GM23248 (cell line): ENCODE measurements at regions not wholly inside any gene's neighbourhood (a gene's known extent, or its start where the extent isn't known, plus 50 kb on each side); places are given as distances from the start of the nearest gene placed in this dataset.

ENCODE experiments used
- DNase-seq: peaks from one replicate; pipeline ENCODE4 v3.0.0-alpha.2; 2015
- H2AFZ ChIP-seq: fragments of 200-600 bp; sonication (generic); 2 replicates; pipeline ENCODE4 v1.6.1; 2016; ENCODE audit warnings: antibody characterized with exemption
- H3F3A ChIP-seq: fragments of 200-600 bp; sonication (generic); 2 replicates; pipeline ENCODE4 v1.6.1; 2016; ENCODE audit warnings: mild to moderate bottlenecking, antibody characterized with exemption, mixed run types; ENCODE audit not compliant: insufficient read depth
- H3K27ac ChIP-seq: fragments of 200-600 bp; sonication (generic); 2 replicates; pipeline ENCODE4 v1.5.1; 2016; ENCODE audit warnings: mild to moderate bottlenecking
- H3K27me3 ChIP-seq: fragments of 200-600 bp; sonication (generic); replicated peaks from 2 replicates; pipeline ENCODE4 v1.6.1; 2016; ENCODE audit warnings: mild to moderate bottlenecking; ENCODE audit not compliant: insufficient read depth
- H3K36me3 ChIP-seq: fragments of 200-600 bp; sonication (generic); 2 replicates; pipeline ENCODE4 v1.6.1; 2016; ENCODE audit warnings: low read depth, mild to moderate bottlenecking
- H3K4me1 ChIP-seq: fragments of 200-600 bp; sonication (generic); 2 replicates; pipeline ENCODE4 v1.6.1; 2016; ENCODE audit warnings: mild to moderate bottlenecking; ENCODE audit not compliant: insufficient read depth
- H3K4me2 ChIP-seq: fragments of 200-600 bp; sonication (generic); one replicate; pipeline ENCODE4 v1.6.1; 2016; ENCODE audit warnings: mild to moderate bottlenecking; ENCODE audit not compliant: unreplicated experiment
- H3K4me3 ChIP-seq: fragments of 200-600 bp; sonication (generic); 2 replicates; pipeline ENCODE4 v1.5.1; 2016; ENCODE audit warnings: mild to moderate bottlenecking
- H3K79me2 ChIP-seq: fragments of 200-600 bp; sonication (generic); 2 replicates; pipeline ENCODE4 v1.6.1; 2016; ENCODE audit warnings: mild to moderate bottlenecking; ENCODE audit not compliant: insufficient read depth
- H3K9ac ChIP-seq: fragments of 200-600 bp; sonication (generic); 2 replicates; pipeline ENCODE4 v1.6.1; 2016; ENCODE audit warnings: mild to moderate bottlenecking
- H3K9me2 ChIP-seq: fragments of 200-600 bp; sonication (generic); 2 replicates; pipeline ENCODE4 v1.6.1; 2016; ENCODE audit warnings: mixed run types, mild to moderate bottlenecking, moderate library complexity; ENCODE audit not compliant: insufficient read depth
- H3K9me3 ChIP-seq: fragments of 200-600 bp; sonication (generic); one replicate; pipeline ENCODE4 v1.6.1; 2017; ENCODE audit warnings: low read depth
- H4K20me1 ChIP-seq: fragments of 200-600 bp; sonication (generic); 2 replicates; pipeline ENCODE4 v1.6.0; 2016; ENCODE audit not compliant: insufficient read depth
- EZH2 ChIP-seq: fragments of 200-600 bp; sonication (generic); IDR thresholded peaks from 2 replicates; pipeline ENCODE4 v1.6.1; 2018; ENCODE audit warnings: antibody characterized with exemption, mild to moderate bottlenecking; ENCODE audit not compliant: insufficient read depth, poor library complexity, severe bottlenecking
- EZH2phosphoT487 ChIP-seq: fragments of 200-600 bp; sonication (generic); IDR thresholded peaks from 2 replicates; pipeline ENCODE4 v1.6.1; 2018; ENCODE audit warnings: antibody characterized with exemption, moderate library complexity, mild to moderate bottlenecking, low read depth; ENCODE audit not compliant: insufficient read depth
- WGBS, 2 experiments: methylation state at CpG; one replicate each; pipeline ENCODE4 v1.1.6; 2015 to 2017; ENCODE audit warnings: low lambda C conversion rate in 2 of 2, low coverage in 1 of 2; ENCODE audit errors: missing lambda C conversion rate in 2 of 2; 5-methylcytosine and 5-hydroxymethylcytosine counted together
- in situ Hi-C: fragments of 300-500 bp; cut with MboI; formaldehyde crosslinking; loops from 2 replicates; pipeline ENCODE4 v1.15.0; 2020

- no peak for TF ChIP-seq EZH2
- no peak for TF ChIP-seq EZH2phosphoT487
- peaks cover 48% of the 10 kb centered on the region for H3K4me1 ChIP-seq
- no peak for DNase-seq
- H3K27ac ChIP-seq = no peak overlapping the region
- no peaks in the 10 kb centered on the region for H3K79me2 ChIP-seq
- no peaks in the 10 kb centered on the region for H3K9me3 ChIP-seq
- no peaks in the 10 kb centered on the region for H3K36me3 ChIP-seq
- H3K9ac ChIP-seq = no peak overlapping the region
- no peak overlapping the region for H3K4me3 ChIP-seq
- WGBS, 2 experiments = 87 to 88% methylated on average over 4 of the region's 4 CpGs
- H3K4me2 ChIP-seq = no peak overlapping the region
- H4K20me1 ChIP-seq = no peaks in the 10 kb centered on the region
- no peaks in the 10 kb centered on the region for H3K27me3 ChIP-seq
- peaks cover 38% of the 10 kb centered on the region for H3F3A ChIP-seq
- no peaks in the 10 kb centered on the region for H3K9me2 ChIP-seq
- no peak overlapping the region for H2AFZ ChIP-seq
- in situ Hi-C loops = no loop called here
Observed at GRCh38 chr14:58735596-58735995, 97.8 kb downstream of the DACT1 start.

DNA sequence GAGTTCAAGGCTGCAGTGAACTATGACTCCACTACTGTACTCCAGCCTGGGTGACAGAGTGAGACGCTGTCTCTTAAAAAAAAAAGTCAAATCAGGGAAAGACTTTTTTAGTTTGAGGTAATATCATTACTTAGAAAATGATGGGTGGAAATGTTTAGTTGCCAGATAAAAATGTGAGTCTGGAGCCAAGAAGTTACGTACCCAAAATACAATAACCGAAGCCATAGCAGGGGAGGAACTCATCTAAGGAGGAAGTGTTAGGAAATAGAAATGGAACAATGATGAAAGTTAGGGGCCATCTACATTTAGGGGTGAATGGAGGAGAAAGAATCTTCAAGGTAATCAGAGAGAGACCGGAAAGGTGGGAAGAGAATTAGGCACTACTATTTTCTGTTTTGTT, 98.8 kb downstream of the DACT1 start:
- H2AFZ ChIP-seq = no peak overlapping the region
- H3K9me2 ChIP-seq = no peaks in the 10 kb centered on the region
- peaks cover 31% of the 10 kb centered on the region for H3F3A ChIP-seq
- no peak overlapping the region for H3K4me3 ChIP-seq
- no peaks in the 10 kb centered on the region for H3K36me3 ChIP-seq
- no peak for TF ChIP-seq EZH2
- TF ChIP-seq EZH2phosphoT487 = no peak
- no peaks in the 10 kb centered on the region for H3K79me2 ChIP-seq
- H3K27ac ChIP-seq = no peak overlapping the region; the same call in 1 of the 2 replicates
- peaks cover 41% of the 10 kb centered on the region for H3K4me1 ChIP-seq
- H3K4me2 ChIP-seq = no peak overlapping the region
- no peaks in the 10 kb centered on the region for H3K9me3 ChIP-seq
- H3K27me3 ChIP-seq = no peaks in the 10 kb centered on the region
- no peaks in the 10 kb centered on the region for H4K20me1 ChIP-seq
- H3K9ac ChIP-seq = no peak overlapping the region
- in situ Hi-C loops = no loop called here
- peak; percentile 71 for DNase-seq
- 55 to 59% methylated on average over 4 of the region's 4 CpGs for WGBS, 2 experiments

DNA sequence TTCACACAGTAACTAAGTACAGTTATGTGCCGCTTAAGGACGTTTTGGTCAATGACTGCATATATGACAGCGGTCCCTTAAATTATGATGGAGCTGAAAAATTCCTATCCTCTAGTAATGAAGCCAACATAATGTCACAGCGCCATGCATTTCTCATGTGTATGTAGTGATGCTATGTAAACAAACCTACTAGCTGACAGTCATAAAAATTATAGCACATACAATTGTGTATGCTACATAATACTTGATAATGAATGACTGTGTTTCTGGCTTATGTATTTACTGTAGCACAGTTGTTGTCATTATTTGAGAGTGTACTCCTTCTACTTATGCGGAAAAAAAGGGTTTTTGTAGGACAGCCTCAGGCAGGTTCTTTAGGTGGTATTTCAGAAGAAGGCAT, 99.7 kb downstream of the DACT1 start:
- Histone ChIP-seq H3K4me3 (no peak overlapping the region), H3K27ac (peak overlapping the region; percentile 32), H3K79me2 (no peaks in the 10 kb centered on the region), H2AFZ (no peak overlapping the region), H3K9me2 (no peaks in the 10 kb centered on the region), H3K9me3 (no peaks in the 10 kb centered on the region), H3K4me2 (peak overlapping the region; percentile 29), H3K4me1 (peaks cover 33% of the 10 kb centered on the region), H3K9ac (no peak overlapping the region), H3K36me3 (no peaks in the 10 kb centered on the region), H4K20me1 (no peaks in the 10 kb centered on the region), H3K27me3 (no peaks in the 10 kb centered on the region), H3F3A (peaks cover 22% of the 10 kb centered on the region)
- in situ Hi-C loops = no loop called here
- DNase-seq = peak; percentile 7
- TF ChIP-seq EZH2 (no peak), EZH2phosphoT487 (no peak)
- WGBS, 2 experiments = 97 to 98% methylated on average over 5 of the region's 5 CpGs

DNA sequence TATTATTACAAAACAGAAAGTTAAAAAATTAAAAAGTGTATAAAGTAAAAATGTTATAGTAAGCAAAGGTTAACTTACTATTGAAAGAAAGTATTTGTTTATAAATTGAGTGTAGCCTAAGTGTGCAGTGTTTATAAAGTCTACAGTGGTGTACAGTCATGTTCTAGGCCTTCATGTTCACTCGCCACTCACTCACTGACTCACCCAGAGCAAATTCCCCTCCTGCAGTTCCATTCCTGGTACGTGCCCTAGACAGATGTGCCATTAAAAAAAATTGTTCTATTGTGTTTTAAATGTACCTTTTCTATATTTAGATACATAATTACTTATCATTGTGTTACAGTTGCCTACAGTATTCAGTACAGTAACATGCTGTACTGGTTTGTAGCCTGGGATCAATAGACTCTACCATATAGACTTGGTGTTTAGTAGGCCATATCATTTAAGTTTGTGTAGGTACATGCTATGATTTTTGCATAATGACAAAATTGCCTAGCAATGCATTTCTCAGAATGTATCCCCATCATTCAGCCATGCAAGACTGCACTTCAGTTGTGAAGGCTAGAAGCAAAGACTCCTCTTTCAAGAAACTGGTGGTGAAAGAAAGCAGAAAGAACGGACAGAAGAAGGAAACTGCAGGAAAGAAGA, 100.6 kb downstream of the DACT1 start:
- no peak overlapping the region for H2AFZ ChIP-seq
- H3F3A ChIP-seq = peaks cover 21% of the 10 kb centered on the region
- TF ChIP-seq EZH2phosphoT487 (no peak), EZH2 (no peak)
- peak overlapping the region; percentile 65 for H3K27ac ChIP-seq
- H3K9me2 ChIP-seq = no peaks in the 10 kb centered on the region
- no peaks in the 10 kb centered on the region for H3K79me2 ChIP-seq
- peaks cover 30% of the 10 kb centered on the region for H3K4me1 ChIP-seq
- no peaks in the 10 kb centered on the region for H3K27me3 ChIP-seq
- WGBS, 2 experiments = 33 to 35% methylated on average over 3 of the region's 3 CpGs
- H3K36me3 ChIP-seq = no peaks in the 10 kb centered on the region
- in situ Hi-C loops = no loop called here
- peak; percentile 91 for DNase-seq
- H4K20me1 ChIP-seq = no peaks in the 10 kb centered on the region
- peak overlapping the region; percentile 50 for H3K4me2 ChIP-seq
- no peak overlapping the region for H3K4me3 ChIP-seq
- no peaks in the 10 kb centered on the region for H3K9me3 ChIP-seq
- no peak overlapping the region; the same call in 1 of the 2 replicates for H3K9ac ChIP-seq
